Thyroid gland (tissue), 4 donors: ENCODE measurements at regions not wholly inside any gene's neighbourhood (a gene's known extent, or its start where the extent isn't known, plus 50 kb on each side); places are given as distances from the start of the nearest gene placed in this dataset.

Experiments used
- CTCF ChIP-seq, 6 experiments: fragments of 200-600 bp in 3 of 6; fragments of 450-650 bp in 3 of 6; sonication (generic) in 3 of 6; IDR thresholded peaks; one replicate each; pipeline ENCODE4 v1.5.1; 2016 to 2019; ENCODE audit warnings: antibody characterized with exemption in 6 of 6, mild to moderate bottlenecking in 2 of 6, inconsistent platforms in 1 of 6, moderate library complexity in 1 of 6
- POLR2A ChIP-seq, 2 donors: fragments of 450-650 bp; IDR thresholded peaks; one replicate each; pipeline ENCODE4 v1.6.1; 2017; ENCODE audit warnings: antibody characterized with exemption in 2 of 2, mild to moderate bottlenecking in 2 of 2, moderate library complexity in 1 of 2

- no peak for TF ChIP-seq CTCF (IDR thresholded peaks at IDR 0.05)
- TF ChIP-seq POLR2A (IDR thresholded peaks at IDR 0.05), result no peak
These were observed 128.5 kb upstream of the CPEB4 start for GRCh38 chr5:173759691-173760090.
